ENCODE measurements at regions not wholly inside any gene's neighbourhood (a gene's known extent, or its start where the extent isn't known, plus 50 kb on each side); places are given as distances from the start of the nearest gene placed in this dataset.

DNA sequence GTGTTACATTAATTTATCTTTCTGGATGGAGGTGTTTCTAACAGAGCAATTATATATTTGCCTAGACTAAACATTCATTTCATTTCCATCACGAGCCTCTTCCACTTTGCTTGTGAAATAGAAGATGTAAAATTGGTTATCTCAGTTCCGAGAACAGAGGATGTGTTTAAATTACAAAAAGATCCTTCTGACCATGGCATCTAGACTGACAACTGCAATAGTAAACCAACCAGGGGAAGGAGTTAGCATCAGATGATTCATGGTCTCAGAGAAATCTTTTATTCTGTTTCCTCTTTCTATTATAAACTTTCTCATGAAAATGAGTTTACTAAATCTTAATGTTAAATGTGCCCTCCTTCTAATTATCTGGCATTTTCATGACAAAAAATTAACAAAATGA lies 149.8 kb upstream of the WDR11 start (continued):
- TF ChIP-seq, protein P1, sequence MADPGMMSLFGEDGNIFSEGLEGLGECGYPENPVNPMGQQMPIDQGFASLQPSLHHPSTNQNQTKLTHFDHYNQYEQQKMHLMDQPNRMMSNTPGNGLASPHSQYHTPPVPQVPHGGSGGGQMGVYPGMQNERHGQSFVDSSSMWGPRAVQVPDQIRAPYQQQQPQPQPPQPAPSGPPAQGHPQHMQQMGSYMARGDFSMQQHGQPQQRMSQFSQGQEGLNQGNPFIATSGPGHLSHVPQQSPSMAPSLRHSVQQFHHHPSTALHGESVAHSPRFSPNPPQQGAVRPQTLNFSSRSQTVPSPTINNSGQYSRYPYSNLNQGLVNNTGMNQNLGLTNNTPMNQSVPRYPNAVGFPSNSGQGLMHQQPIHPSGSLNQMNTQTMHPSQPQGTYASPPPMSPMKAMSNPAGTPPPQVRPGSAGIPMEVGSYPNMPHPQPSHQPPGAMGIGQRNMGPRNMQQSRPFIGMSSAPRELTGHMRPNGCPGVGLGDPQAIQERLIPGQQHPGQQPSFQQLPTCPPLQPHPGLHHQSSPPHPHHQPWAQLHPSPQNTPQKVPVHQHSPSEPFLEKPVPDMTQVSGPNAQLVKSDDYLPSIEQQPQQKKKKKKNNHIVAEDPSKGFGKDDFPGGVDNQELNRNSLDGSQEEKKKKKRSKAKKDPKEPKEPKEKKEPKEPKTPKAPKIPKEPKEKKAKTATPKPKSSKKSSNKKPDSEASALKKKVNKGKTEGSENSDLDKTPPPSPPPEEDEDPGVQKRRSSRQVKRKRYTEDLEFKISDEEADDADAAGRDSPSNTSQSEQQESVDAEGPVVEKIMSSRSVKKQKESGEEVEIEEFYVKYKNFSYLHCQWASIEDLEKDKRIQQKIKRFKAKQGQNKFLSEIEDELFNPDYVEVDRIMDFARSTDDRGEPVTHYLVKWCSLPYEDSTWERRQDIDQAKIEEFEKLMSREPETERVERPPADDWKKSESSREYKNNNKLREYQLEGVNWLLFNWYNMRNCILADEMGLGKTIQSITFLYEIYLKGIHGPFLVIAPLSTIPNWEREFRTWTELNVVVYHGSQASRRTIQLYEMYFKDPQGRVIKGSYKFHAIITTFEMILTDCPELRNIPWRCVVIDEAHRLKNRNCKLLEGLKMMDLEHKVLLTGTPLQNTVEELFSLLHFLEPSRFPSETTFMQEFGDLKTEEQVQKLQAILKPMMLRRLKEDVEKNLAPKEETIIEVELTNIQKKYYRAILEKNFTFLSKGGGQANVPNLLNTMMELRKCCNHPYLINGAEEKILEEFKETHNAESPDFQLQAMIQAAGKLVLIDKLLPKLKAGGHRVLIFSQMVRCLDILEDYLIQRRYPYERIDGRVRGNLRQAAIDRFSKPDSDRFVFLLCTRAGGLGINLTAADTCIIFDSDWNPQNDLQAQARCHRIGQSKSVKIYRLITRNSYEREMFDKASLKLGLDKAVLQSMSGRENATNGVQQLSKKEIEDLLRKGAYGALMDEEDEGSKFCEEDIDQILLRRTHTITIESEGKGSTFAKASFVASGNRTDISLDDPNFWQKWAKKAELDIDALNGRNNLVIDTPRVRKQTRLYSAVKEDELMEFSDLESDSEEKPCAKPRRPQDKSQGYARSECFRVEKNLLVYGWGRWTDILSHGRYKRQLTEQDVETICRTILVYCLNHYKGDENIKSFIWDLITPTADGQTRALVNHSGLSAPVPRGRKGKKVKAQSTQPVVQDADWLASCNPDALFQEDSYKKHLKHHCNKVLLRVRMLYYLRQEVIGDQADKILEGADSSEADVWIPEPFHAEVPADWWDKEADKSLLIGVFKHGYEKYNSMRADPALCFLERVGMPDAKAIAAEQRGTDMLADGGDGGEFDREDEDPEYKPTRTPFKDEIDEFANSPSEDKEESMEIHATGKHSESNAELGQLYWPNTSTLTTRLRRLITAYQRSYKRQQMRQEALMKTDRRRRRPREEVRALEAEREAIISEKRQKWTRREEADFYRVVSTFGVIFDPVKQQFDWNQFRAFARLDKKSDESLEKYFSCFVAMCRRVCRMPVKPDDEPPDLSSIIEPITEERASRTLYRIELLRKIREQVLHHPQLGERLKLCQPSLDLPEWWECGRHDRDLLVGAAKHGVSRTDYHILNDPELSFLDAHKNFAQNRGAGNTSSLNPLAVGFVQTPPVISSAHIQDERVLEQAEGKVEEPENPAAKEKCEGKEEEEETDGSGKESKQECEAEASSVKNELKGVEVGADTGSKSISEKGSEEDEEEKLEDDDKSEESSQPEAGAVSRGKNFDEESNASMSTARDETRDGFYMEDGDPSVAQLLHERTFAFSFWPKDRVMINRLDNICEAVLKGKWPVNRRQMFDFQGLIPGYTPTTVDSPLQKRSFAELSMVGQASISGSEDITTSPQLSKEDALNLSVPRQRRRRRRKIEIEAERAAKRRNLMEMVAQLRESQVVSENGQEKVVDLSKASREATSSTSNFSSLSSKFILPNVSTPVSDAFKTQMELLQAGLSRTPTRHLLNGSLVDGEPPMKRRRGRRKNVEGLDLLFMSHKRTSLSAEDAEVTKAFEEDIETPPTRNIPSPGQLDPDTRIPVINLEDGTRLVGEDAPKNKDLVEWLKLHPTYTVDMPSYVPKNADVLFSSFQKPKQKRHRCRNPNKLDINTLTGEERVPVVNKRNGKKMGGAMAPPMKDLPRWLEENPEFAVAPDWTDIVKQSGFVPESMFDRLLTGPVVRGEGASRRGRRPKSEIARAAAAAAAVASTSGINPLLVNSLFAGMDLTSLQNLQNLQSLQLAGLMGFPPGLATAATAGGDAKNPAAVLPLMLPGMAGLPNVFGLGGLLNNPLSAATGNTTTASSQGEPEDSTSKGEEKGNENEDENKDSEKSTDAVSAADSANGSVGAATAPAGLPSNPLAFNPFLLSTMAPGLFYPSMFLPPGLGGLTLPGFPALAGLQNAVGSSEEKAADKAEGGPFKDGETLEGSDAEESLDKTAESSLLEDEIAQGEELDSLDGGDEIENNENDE (IDR thresholded peaks at IDR 0.05; ENCODE audit: insufficient replicate concordance, low read length), result no peak
- no peak for TF ChIP-seq CBX8 (IDR thresholded peaks at IDR 0.05; ENCODE audit: borderline replicate concordance, low read depth, low read length)
- TF ChIP-seq RBBP5 (IDR thresholded peaks at IDR 0.05; ENCODE audit: borderline replicate concordance, low read depth, low read length), result no peak
- no peak for TF ChIP-seq HDAC2 (IDR thresholded peaks at IDR 0.05; ENCODE audit: borderline replicate concordance in 1 of 2, low read depth in 2 of 2, low read length in 2 of 2)
- TF ChIP-seq RXRA (IDR thresholded peaks at IDR 0.05; ENCODE audit: insufficient read depth, low read depth, low read length), result no peak

Measured in H1 (cell line).